Heart left ventricle (tissue), 13 donors: ENCODE measurements at regions not wholly inside any gene's neighbourhood (a gene's known extent, or its start where the extent isn't known, plus 50 kb on each side); places are given as distances from the start of the nearest gene placed in this dataset.

Source experiments
- CTCF ChIP-seq, 12 donors: fragments of 200-600 bp; sonication (generic) in 4 of 12; IDR thresholded peaks; one replicate each; pipeline versions ENCODE4 v1.5.0 to v1.8.0; 2018 to 2022; ENCODE audit warnings: antibody characterized with exemption in 12 of 12, mild to moderate bottlenecking in 5 of 12
- POLR2A ChIP-seq, 2 donors: fragments of 450-650 bp; IDR thresholded peaks; one replicate each; pipeline ENCODE4 v1.6.1; 2017; ENCODE audit warnings: antibody characterized with exemption in 2 of 2, mild to moderate bottlenecking in 2 of 2, moderate library complexity in 2 of 2
- donor health status: ischemic (EF 13 %, LVEDD 7.1; RV severe dilation, severe dysfunction).
- donor health status: DM: no; HTN: yes; CAD: no.
- donor health status: DM: no; HTN: no; CAD: no.
- donor health status: ischemic (EF 25% LVEDD 6.9; RV normal size, moderate dysfunction).
- donor health status: ischemic (EF 25% LVEDD 5.7; RV mildly dilated, moderate dysfunction).
- donor health status: ischemic (EF 35%, LVEDD 5.7; RV mildly dilated, moderate dysfunction).
- donor health status: nonischemic (EF 11% LVEDD 7.7; RV severe dilation, severe dysfunction).
- donor health status: DM: yes; HTN: yes; CAD: no.
- donor health status: PGD.
- donor health status: ischemic (EF 29% LVEDD 5.4; RV normal size, mild dysfunction).
- donor health status: nonischemic (EF 23%, LVEDD 6.1; RV moderate dilation, normal function).

GRCh38 chr3:102105193-102105592, 255.9 kb downstream of the NFKBIZ start:
- TF ChIP-seq CTCF (IDR thresholded peaks at IDR 0.05) (no peak), POLR2A (IDR thresholded peaks at IDR 0.05) (no peak)
